ENCODE measurements at regions not wholly inside any gene's neighbourhood (a gene's known extent, or its start where the extent isn't known, plus 50 kb on each side); places are given as distances from the start of the nearest gene placed in this dataset.

- no peaks in the 10 kb centered on the region for H3K27me3 ChIP-seq (replicated peaks; ENCODE audit: insufficient read depth)
- no peak for TF ChIP-seq EZH2 (IDR thresholded peaks at IDR 0.05; ENCODE audit: insufficient read depth, poor library complexity, severe bottlenecking)
- no peak for TF ChIP-seq EZH2phosphoT487 (IDR thresholded peaks at IDR 0.05; ENCODE audit: insufficient read depth, low read depth)
- no peaks in the 10 kb centered on the region for H3K4me1 ChIP-seq (ENCODE audit: insufficient read depth)
- H3F3A ChIP-seq (ENCODE audit: insufficient read depth), result no peaks in the 10 kb centered on the region
- H4K20me1 ChIP-seq (ENCODE audit: insufficient read depth), result no peaks in the 10 kb centered on the region
- H3K9me3 ChIP-seq (ENCODE audit: low read depth), result no peaks in the 10 kb centered on the region
- H3K79me2 ChIP-seq (ENCODE audit: insufficient read depth), result no peaks in the 10 kb centered on the region
- H3K9me2 ChIP-seq (ENCODE audit: insufficient read depth), result no peaks in the 10 kb centered on the region
- H3K27ac ChIP-seq, result no peak overlapping the region
- H3K9ac ChIP-seq, result no peak overlapping the region
- H2AFZ ChIP-seq, result no peak overlapping the region
- no peak overlapping the region for H3K4me3 ChIP-seq
- in situ Hi-C loops (cut with MboI), result loop anchor here (10.0 kb wide), 1 partner anchor 338 kb away; no protein-coding TSS in a partner anchor
- DNase-seq, result no peak
- H3K4me2 ChIP-seq (ENCODE audit: unreplicated experiment), result no peak overlapping the region
- 83 to 84% methylated on average over 4 of the region's 4 CpGs for WGBS, 2 experiments (ENCODE audit: low coverage in 1 of 2, low lambda C conversion rate in 2 of 2, missing lambda C conversion rate in 2 of 2)
- H3K36me3 ChIP-seq (ENCODE audit: low read depth), result no peaks in the 10 kb centered on the region
Measured at GRCh38 chr2:187842315-187842714, 288.1 kb upstream of the TFPI start.

GRCh38 chr2:187842978-187843847 is 289.0 kb upstream of the TFPI start:
- H3K4me1 ChIP-seq (ENCODE audit: insufficient read depth), result no peaks in the 10 kb centered on the region
- no peaks in the 10 kb centered on the region for H4K20me1 ChIP-seq (ENCODE audit: insufficient read depth)
- H3K27ac ChIP-seq, result no peak overlapping the region
- H3K9ac ChIP-seq, result no peak overlapping the region
- no peaks in the 10 kb centered on the region for H3K9me3 ChIP-seq (ENCODE audit: low read depth)
- 38% methylated on average over 8 of the region's 8 CpGs for WGBS, 2 experiments (ENCODE audit: low coverage in 1 of 2, low lambda C conversion rate in 2 of 2, missing lambda C conversion rate in 2 of 2)
- H3K4me2 ChIP-seq (ENCODE audit: unreplicated experiment), result no peak overlapping the region
- H3K4me3 ChIP-seq, result no peak overlapping the region
- no peaks in the 10 kb centered on the region for H3K27me3 ChIP-seq (replicated peaks; ENCODE audit: insufficient read depth)
- in situ Hi-C loops (cut with MboI), result loop anchor here (10.0 kb wide), 1 partner anchor 338 kb away; no protein-coding TSS in a partner anchor
- no peaks in the 10 kb centered on the region for H3K79me2 ChIP-seq (ENCODE audit: insufficient read depth)
- no peaks in the 10 kb centered on the region for H3K36me3 ChIP-seq (ENCODE audit: low read depth)
- peak; percentile 81 for DNase-seq
- H3F3A ChIP-seq (ENCODE audit: insufficient read depth), result no peaks in the 10 kb centered on the region
- TF ChIP-seq EZH2phosphoT487 (IDR thresholded peaks at IDR 0.05; ENCODE audit: insufficient read depth, low read depth) (no peak), EZH2 (IDR thresholded peaks at IDR 0.05; ENCODE audit: insufficient read depth, poor library complexity, severe bottlenecking) (no peak)
- no peaks in the 10 kb centered on the region for H3K9me2 ChIP-seq (ENCODE audit: insufficient read depth)
- peak overlapping the region; percentile 71 for H2AFZ ChIP-seq

- no peak overlapping the region for H3K4me2 ChIP-seq (ENCODE audit: unreplicated experiment)
- H3K79me2 ChIP-seq (ENCODE audit: insufficient read depth), result no peaks in the 10 kb centered on the region
- no peaks in the 10 kb centered on the region for H3K4me1 ChIP-seq (ENCODE audit: insufficient read depth)
- H3K9me3 ChIP-seq (ENCODE audit: low read depth), result no peaks in the 10 kb centered on the region
- DNase-seq, result no peak
- H2AFZ ChIP-seq, result no peak overlapping the region
- no peak overlapping the region for H3K4me3 ChIP-seq
- H3K27ac ChIP-seq, result no peak overlapping the region
- TF ChIP-seq EZH2phosphoT487 (IDR thresholded peaks at IDR 0.05; ENCODE audit: insufficient read depth, low read depth), result no peak
- TF ChIP-seq EZH2 (IDR thresholded peaks at IDR 0.05; ENCODE audit: insufficient read depth, poor library complexity, severe bottlenecking), result no peak
- 36 to 37% methylated on average over 1 of the region's 1 CpG for WGBS, 2 experiments (ENCODE audit: low coverage in 1 of 2, low lambda C conversion rate in 2 of 2, missing lambda C conversion rate in 2 of 2)
- H3F3A ChIP-seq (ENCODE audit: insufficient read depth), result no peaks in the 10 kb centered on the region
- no peaks in the 10 kb centered on the region for H3K9me2 ChIP-seq (ENCODE audit: insufficient read depth)
- H3K9ac ChIP-seq, result no peak overlapping the region
- no peaks in the 10 kb centered on the region for H4K20me1 ChIP-seq (ENCODE audit: insufficient read depth)
- in situ Hi-C loops (cut with MboI), result loop anchor here (10.0 kb wide), 1 partner anchor 343 kb away; no protein-coding TSS in a partner anchor
- no peaks in the 10 kb centered on the region for H3K27me3 ChIP-seq (replicated peaks; ENCODE audit: insufficient read depth)
- no peaks in the 10 kb centered on the region for H3K36me3 ChIP-seq (ENCODE audit: low read depth)
Measured at GRCh38 chr2:187847245-187848208, 293.3 kb upstream of the TFPI start.

GRCh38 chr2:187851955-187852561 is 297.8 kb upstream of the TFPI start:
- no peak overlapping the region for H3K4me2 ChIP-seq (ENCODE audit: unreplicated experiment)
- in situ Hi-C loops (cut with MboI), result no loop called here
- H3K79me2 ChIP-seq (ENCODE audit: insufficient read depth), result no peaks in the 10 kb centered on the region
- no peaks in the 10 kb centered on the region for H3K36me3 ChIP-seq (ENCODE audit: low read depth)
- H3K4me3 ChIP-seq, result no peak overlapping the region
- no peaks in the 10 kb centered on the region for H3K9me2 ChIP-seq (ENCODE audit: insufficient read depth)
- DNase-seq, result no peak
- H2AFZ ChIP-seq, result 0 out of 2 replicates have a peak overlapping the region, but pooled peaks have one; percentile 9
- no peak overlapping the region for H3K27ac ChIP-seq
- WGBS, 2 experiments (ENCODE audit: low coverage in 1 of 2, low lambda C conversion rate in 2 of 2, missing lambda C conversion rate in 2 of 2), result 36 to 46% methylated on average over 5 of the region's 5 CpGs
- no peaks in the 10 kb centered on the region for H4K20me1 ChIP-seq (ENCODE audit: insufficient read depth)
- no peak for TF ChIP-seq EZH2 (IDR thresholded peaks at IDR 0.05; ENCODE audit: insufficient read depth, poor library complexity, severe bottlenecking)
- no peak overlapping the region for H3K9ac ChIP-seq
- H3K9me3 ChIP-seq (ENCODE audit: low read depth), result no peaks in the 10 kb centered on the region
- H3F3A ChIP-seq (ENCODE audit: insufficient read depth), result no peaks in the 10 kb centered on the region
- H3K4me1 ChIP-seq (ENCODE audit: insufficient read depth), result no peaks in the 10 kb centered on the region
- no peaks in the 10 kb centered on the region for H3K27me3 ChIP-seq (replicated peaks; ENCODE audit: insufficient read depth)

All from GM23248 (cell line).